ENCODE measurements at regions not wholly inside any gene's neighbourhood (a gene's known extent, or its start where the extent isn't known, plus 50 kb on each side); places are given as distances from the start of the nearest gene placed in this dataset.
A peak's percentile ranks its signal among the peaks of the same experiment; 100 is the strongest.
"Not testable (repeated sequence)": the region's sequence is repeated elsewhere in the genome, so short reads cannot be mapped to it uniquely, and the experiment has no call there.

DNA sequence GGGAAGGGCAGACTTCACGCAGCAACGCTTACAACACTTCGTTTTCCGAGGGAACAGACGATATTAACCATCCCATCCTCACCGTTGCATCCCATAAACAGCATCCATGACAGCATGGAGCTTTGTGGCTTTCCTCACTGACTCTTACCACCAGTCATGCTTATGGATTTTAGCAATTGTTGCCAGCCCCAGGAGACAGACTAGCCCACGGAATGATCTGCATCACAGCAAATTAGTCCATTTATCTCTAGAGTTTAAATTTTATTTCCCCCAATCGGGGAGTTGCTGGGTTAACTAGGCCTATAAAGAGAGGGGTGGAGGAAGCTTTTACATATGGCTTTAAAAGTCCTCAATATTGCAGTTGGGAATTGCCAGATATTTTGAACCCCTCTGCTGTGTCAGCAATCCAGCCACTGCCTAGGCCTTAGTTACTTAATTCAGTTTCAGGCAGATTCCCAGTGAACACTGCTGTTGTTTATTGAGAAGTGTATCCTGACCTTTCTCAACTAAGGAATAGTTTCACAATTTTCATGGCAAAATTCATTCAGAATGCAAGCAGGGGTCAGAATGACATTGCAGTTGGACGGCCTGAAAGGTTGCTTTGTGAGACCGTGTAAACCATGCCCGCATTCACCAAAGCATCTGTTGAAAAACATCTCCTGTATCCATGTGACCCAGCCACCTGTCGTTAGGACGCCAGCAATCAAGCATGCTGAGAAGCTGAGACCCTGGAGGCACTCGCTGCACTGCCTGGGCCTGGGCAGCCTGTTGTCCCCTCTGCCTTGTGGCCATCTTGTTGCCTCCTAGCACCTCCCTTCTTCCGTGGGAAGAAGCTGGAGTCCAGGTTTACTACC, 397.4 kb upstream of the TPM1 start:
- DNase-seq (ENCODE audit: low read depth) = no peak

DNA sequence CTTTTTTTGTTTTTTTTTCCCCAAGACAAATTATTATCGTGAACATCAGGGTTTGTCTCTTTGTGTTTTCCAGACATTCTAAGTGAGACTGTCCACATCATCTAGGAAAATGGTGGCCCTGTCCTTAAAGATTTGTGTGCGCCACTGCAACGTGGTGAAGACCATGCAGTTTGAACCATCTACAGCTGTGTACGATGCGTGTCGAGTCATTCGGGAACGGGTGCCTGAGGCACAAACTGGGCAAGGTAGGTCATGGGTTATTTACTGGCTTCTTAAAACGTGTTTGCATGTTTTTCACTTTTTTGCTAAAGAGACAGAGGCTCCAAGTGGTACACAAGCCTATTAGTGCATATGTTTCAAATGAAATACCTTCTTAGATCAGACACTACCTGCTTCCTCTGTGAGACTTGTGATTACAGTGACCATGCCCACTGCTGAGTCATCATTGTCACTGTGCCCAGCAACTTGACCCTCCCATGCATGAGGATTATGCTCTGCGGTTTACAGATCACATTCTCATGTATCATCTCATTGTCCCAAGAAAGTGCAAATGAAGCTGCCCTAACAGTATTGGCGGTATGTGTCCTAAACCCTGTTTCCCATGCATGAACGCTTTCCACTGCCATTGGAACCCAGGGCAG, 395.2 kb upstream of the TPM1 start:
- peak; percentile 47 for DNase-seq (ENCODE audit: low read depth)

DNA sequence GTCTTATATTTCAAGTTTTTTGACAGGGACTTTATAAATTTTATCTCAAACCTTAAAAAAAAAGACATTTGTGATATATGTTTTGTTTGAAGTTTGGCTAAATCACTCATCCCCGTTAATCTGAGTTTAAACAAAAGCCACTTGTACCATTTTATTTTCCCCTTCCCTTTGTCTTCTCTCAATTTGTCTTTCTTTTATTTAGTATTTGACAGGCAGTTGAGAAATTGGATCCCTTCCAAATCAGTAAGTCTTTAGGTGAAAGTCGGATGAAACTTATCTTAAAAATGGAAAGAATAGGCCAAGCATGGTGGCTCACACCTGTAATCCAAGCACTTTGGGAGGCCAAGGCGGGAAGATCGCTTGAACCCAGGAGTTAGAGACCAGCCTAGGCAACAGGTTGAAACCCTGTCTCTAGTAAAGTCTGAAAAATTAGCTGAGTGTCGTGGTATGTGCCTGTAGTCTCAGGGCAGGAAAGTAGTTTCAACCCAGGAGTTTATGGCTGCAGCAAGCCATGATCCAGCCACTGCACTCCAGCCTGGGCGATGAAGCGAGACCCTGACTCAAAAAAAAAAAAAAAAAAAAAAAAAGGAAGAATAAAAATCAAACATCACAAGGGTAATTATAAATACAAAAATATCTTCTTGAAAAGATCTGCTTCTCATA, 394.6 kb upstream of the TPM1 start:
- no peak for DNase-seq (ENCODE audit: low read depth)

DNA sequence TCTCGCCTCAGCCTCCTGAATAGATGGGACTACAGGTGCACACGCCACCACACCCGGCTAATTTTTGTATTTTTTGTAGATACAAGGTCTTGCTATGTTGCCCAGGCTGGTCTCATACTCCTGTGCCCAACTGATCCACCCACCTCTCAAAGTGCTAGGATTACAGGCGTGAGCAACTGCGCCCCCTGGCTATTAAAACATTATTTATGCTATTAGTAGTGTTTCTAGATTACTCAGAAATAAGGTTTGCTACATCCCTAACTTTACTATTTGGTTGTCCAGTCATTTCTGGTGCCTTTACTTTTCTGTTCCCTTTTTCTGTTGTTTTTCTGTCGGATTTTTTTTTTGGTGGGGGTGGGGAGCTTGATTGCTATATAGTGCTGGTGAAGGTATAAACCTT, 393.6 kb upstream of the TPM1 start:
- DNase-seq (ENCODE audit: low read depth) = peak; percentile 5

DNA sequence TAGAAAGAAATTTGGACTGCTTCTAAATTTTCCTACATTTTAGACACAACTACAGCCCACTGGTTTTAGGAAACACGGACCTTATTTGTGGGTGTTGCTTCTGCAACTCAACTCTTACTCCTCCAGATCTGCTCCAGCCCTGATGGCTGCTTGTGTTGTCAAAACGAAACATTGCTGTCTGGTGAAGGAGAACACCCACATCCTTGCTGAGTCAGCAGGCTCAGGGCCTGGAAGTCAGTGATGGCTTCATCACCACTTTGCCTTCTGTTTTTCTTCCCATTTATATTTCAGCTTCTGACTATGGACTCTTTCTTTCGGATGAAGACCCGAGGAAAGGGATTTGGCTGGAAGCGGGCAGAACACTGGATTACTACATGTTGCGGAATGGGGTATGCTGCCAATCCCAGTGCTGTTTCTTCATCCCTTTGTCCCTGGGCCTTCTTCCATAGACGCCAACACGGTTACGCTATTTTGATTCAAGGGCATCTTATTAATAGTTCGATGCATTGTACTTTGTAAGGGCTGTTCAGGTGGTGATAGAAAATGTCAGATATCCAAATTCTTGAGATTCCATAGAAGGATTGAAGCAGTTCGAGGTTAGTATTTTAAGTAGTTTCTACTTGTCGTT, 392.6 kb upstream of the TPM1 start:
- DNase-seq (ENCODE audit: low read depth) = no peak

DNA sequence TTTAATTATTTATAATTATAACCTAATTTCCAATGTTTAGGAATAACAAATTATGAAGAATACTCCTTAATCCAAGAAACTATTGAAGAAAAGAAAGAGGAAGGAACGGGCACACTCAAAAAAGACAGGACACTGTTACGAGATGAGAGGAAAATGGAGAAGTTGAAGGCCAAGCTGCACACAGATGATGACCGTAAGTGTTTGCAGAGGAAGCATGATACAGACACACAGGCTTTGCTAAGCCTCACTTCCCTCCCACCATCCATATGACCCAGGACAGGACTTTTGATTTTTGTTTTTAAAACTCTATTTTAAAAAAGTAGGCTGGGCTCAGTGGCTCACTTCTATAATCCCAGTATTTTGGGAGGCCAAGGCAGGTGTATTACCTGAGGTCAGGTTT, 389.4 kb upstream of the TPM1 start:
- DNase-seq (ENCODE audit: low read depth) = no peak

DNA sequence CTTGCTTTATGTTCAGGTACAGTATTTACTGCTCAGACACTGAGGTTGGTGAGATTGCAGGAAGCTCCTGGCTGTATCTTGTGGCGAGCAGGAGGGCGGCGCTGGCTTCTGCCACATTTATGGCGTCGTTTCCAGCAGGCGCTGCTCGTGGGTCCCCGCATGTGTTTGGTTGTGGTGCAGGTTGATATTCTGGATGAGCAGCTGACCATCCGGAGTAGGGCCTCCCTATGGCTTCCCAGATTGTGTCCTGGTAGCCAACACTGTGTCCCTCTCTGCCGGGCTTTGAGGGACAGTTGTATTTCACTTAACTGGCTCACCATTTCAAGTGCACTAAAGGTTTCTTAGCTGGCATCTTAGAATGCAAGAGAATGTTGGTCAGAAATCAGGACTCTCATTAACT, 386.5 kb upstream of the TPM1 start:
- DNase-seq (ENCODE audit: low read depth) = no peak

DNA sequence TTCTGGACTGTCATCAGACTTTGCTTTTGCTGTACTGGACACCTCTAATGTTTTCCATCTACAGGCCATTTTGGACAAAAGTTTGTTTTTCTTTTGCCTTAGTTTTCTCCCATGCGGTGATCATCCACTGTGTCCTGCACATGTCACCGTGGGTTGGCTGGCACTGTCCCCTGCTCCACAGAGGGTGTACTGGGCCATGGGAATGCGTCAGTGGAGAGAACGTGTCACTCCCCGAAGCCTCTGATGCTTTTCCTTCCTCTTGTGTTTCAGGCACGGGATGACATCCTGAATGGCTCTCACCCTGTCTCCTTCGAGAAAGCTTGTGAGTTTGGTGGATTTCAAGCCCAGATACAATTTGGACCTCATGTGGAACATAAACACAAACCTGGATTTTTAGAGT, 385.0 kb upstream of the TPM1 start:
- DNase-seq (ENCODE audit: low read depth) = not testable (repeated sequence)

DNA sequence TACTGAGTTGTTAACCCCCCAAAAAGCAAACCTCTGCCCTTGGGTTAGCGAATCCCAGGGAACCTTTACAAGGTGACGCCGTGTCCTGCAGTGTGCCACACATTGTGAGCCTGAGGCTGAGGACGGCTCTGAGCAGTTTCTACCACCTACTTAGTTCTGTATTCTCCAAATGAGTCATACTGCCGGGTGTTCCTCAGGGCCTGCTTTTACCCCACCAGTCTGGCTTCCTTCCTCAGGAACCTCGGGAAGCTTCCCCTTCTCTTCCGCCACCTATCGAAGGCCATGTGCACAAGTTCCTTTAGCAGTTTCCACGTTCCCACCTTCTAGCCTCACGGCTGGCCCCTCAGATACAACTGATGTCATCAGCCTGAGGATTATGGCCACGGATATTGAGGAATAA, 384.0 kb upstream of the TPM1 start:
- no peak for DNase-seq (ENCODE audit: low read depth)

DNA sequence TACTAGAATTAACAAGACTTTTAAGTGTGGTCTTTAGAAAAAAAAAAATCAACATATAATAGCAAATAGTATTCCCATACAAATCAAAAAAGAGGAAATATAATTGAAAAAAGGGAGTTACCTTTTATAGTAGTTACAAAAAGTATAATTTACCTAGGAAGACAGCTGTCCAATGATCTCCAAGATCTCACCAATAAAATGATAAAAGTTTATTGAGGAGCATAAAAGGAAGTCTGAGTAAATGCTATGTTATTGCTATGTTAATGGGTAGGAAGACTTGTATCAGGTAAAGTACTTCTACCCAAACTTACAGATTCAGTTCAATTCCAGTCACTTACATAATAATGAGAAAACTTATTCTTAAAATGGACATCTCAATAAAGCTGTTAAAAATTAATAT, 379.0 kb upstream of the TPM1 start:
- no peak for DNase-seq (ENCODE audit: low read depth)

DNA sequence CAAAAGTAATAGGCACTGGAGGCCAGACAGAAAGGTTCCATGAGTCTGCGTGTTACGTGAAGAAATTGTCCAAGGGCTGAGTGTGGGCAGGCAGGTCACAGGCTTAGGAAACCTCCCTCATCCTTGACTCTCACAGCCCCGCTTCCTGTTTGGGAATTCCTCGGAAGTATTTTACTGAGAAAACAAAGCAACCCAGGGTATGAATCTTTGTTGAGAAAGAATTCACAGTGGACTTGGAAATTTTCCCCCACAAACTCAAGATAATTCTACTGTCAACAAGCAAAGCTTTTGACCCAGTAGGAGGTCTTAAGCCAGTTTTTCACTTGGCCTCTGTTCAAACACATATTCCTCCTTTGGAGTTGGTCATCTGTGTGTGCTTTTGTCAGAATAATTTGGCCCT, 377.1 kb upstream of the TPM1 start:
- DNase-seq (ENCODE audit: low read depth) = no peak

DNA sequence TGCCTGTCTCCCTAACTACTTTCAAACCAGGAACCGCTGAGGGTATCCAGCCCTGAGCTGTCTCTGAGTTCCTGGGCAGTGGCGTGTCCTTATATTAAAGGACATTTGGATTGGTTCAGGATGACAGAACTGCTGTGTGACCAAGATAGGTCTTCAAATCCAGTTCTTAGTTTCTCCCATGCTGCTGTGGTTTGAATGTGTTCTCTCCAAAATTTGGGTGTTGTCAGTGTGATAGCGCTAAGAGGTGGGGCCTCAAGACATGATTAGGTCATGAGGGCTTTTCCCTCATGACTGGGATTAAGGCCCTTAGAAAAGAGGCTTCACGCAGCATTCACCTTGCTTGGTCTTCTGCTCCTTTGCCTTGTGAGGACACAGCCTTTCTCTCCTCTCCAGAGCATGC, 376.5 kb upstream of the TPM1 start:
- no peak for DNase-seq (ENCODE audit: low read depth)

DNA sequence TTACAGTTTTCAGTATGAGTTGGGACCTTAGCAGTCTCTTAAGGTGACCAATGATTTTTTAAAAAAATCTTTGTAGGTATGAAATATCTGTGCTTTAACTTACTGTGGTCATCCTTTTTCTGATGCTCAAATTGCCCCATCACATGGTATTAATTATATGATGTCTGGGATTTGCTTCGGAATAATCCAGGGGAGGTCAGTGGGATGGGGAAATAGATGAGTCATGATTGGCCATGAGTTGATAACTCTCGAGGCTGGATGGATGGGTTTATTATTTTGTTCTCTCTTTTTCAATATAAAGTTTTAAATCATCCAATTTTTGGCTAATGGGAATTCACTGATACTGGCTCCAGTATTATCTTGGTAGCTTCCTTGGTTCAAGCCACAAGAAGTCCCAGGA, 370.3 kb upstream of the TPM1 start:
- peak; percentile 32 for DNase-seq (ENCODE audit: low read depth)

DNA sequence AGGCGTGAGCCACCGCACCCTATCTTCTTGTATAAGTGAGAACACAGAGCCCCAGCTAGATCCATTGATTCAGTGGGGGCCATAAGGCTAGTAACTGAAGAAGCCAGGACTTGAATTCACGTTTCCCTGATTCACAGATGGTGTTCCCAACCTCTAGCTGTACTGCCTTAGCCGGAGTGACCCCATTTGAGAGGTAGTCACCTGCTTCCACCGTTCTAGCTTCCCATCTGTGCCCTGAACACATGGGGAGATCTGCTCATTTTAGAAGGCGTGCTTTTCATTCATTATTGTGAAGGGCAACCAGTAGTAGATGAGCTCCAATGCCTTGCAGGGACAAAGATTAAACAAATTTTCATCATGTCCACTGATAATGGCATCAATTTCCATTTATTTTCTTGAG, 365.7 kb upstream of the TPM1 start:
- DNase-seq (ENCODE audit: low read depth) = no peak

DNA sequence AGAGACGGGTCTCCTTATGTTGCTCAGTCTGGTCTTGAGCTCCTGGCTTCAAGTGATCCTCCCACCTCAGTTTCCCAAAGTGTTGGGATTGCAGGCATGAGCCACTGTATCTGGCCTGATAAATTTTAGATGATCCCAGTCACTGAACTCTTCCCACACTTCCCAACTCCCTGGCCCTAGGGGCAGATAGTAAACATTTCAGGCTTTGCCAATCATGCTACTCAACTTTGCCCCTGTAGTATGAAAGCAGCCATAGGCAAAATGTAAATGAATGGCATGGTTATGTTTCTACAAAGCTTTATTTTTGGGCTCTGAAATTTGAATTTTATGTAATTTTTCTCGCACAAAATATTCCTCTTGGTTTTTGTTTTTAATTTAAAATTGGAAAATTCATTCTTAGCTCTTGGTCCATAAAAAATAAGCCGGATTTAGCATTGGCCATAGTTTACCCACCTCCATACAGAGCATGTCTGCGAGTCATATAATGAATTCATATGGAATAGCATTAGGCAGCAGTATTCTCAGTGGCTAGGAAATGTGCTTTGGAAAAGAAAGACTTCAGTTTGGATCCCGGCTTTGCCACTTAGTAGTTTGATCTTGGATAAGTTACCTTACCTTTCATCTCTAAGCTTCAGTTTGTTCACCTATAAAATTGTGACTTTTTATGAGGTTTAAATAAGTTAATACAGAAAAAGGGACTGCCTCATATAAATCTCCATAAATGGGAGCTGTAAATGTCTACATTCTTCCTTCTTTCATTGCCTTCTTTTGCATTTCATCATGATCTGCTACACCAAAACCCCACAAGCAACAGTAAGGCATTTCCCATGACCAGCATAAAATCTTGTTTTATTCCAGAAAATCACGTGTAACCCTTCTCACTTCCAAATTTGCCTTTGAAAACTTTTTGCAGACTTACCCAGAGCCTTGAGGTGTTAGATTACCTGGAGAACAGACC, 360.3 kb upstream of the TPM1 start:
- no peak for DNase-seq (ENCODE audit: low read depth)

DNA sequence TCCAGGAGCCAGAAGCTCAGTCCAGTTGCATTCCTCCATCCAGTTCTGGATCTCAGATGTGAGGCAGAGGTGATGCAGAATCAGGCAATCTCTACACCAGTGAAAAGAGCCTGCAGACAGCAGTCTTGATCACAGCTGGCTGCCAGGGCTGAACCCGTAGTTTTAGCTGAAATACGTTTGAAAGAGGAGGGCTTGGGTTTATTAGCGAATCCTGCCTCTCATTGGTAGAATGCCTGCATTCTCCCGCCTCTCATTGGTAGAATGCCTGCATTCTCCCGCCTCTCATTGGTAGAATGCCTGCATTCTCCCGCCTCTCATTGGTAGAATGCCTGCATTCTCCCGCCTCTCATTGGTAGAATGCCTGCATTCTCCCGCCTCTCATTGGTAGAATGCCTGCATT, 359.4 kb upstream of the TPM1 start:
- not testable (repeated sequence) for DNase-seq (ENCODE audit: low read depth)

DNA sequence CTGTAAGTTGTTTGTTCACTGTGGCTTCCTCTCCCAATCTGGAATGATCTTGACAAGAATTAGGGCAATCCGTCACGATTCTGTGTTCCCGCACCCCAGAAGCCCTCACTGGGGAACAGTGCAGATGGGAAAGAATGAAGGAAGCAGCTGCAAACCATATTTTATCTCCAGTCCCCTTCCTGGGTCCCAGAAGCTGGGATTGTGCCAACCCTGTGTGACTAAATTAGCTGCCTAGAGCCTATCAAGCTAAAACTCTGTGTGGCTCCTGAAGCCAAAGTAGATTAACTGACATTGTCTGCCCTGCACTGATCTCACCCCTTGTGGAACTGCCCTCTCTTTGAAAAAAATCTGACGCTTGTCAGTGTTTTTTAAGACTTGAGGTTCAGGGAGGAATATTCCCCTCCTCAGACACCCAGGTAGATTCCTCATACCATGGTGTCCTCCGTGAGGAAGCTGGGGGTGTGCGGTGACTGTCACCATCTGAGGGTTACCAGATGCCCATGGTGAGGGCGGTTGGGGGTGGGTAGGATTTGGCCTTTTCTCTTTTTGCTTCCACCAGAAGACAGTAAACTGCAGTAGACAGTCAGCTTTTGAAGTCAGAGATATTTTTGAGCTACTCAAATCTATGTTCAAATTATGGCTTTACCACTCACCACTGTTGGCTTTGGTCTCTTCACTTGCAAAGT, 358.3 kb upstream of the TPM1 start:
- no peak for DNase-seq (ENCODE audit: low read depth)

DNA sequence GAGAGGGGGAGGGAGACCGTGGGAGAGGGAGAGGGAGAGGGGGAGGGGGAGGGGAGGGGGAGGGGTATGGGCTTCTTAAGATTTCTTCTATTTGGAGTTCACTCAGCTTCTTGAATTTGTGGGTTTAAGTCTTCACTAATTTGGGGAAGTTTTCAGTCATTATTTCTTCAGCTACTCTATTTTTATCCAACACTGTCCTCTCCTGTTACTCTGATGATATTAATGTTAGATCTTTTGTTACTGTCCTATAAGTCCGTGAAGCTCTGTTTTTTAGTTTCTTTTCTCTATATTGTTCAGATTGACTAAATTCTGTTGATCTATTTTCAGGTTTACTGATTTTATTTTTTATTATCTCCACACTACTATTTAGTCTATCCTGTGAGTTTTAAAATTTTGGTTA, 351.5 kb upstream of the TPM1 start:
- no peak for DNase-seq (ENCODE audit: low read depth)

DNA sequence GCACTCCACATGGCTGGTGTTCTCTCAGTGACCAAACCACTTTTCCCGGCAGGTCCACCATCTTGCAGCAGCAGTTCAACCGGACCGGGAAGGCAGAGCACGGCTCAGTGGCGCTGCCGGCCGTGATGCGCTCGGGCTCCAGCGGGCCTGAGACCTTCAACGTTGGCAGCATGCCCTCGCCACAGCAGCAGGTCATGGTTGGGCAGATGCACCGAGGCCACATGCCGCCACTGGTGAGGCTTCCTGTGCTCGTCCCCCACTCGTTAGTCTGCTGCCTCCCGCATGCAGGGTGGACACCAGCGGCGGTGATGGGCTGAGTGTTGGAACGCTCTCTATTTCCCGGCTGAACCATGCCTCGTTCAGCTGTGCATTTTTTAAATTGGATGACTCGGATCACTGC, 344.9 kb upstream of the TPM1 start:
- DNase-seq (ENCODE audit: low read depth) = no peak

DNA sequence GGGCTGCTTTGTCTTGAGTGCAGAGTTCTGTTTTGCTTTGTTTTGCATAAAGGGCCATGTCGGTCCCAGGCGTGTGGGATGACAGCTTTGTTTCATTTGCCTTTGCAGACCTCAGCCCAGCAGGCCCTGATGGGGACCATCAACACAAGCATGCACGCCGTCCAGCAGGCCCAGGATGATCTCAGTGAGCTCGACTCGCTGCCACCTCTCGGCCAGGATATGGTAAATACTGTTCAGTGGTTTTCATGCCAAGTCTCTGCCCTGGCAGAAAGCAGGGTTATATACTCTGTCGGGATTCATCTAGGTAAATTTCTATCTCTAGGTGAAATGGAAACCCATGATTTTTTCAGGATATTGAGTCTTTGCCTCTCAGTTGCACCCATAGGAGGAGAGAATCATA, 343.9 kb upstream of the TPM1 start:
- no peak for DNase-seq (ENCODE audit: low read depth)

DNA sequence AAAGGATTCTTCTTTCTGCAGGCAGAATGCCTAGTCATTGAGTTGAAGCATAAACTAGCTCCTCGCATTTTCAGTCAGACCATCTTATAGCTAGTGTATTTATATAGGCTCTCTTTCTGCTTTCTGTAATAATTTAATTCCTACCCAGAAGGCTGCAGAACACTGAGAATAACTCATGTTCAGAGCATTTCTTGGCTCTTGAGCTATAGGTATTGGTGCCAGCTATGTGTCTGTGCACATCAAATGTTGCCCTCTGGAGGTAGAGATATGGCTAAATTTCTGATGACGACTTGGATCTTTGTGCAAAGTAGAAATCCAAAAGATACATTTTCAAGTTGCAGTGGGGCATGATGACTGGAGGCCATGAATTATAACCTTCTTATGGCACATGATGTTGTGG, 336.2 kb upstream of the TPM1 start:
- peak; percentile 12 for DNase-seq (ENCODE audit: low read depth)
